SK-N-SH treated with all-trans-retinoic acid at 6 μM for 48 hours (cell line): ENCODE measurements at regions not wholly inside any gene's neighbourhood (a gene's known extent, or its start where the extent isn't known, plus 50 kb on each side); places are given as distances from the start of the nearest gene placed in this dataset.

Experiments used
- ATAC-seq: fragments of 200-7000 bp; cut with Tn5 transposase; 3 replicates; pipeline ENCODE4 v1.9.1; 2020; ENCODE audit warnings: mild to moderate bottlenecking, moderate library complexity
- ARNTL ChIP-seq: fragments of 450-650 bp; formaldehyde crosslinking; IDR thresholded peaks from 2 replicates; pipeline ENCODE4 v1.5.0; 2020; ENCODE audit warnings: low read depth, mild to moderate bottlenecking, moderate library complexity, borderline replicate concordance
- CREB5 ChIP-seq: fragments of 250-450 bp; sonication (Bioruptor Pico); IDR thresholded peaks from 2 replicates; pipeline ENCODE4 v1.5.1; 2020; ENCODE audit warnings: low read depth, mild to moderate bottlenecking, moderate library complexity
- CSDC2 ChIP-seq: fragments of 250-450 bp; sonication (Bioruptor Pico); IDR thresholded peaks from 2 replicates; pipeline ENCODE4 v1.5.0; 2020; ENCODE audit warnings: mild to moderate bottlenecking, moderate library complexity
- ESRRG ChIP-seq: fragments of 250-450 bp; sonication (Bioruptor Pico); IDR thresholded peaks from 2 replicates; pipeline ENCODE4 v1.6.1; 2021; ENCODE audit warnings: mild to moderate bottlenecking
- GLIS3 ChIP-seq: fragments of 250-450 bp; sonication (Bioruptor Pico); IDR thresholded peaks from 2 replicates; pipeline ENCODE4 v1.5.0; 2020; ENCODE audit warnings: mild to moderate bottlenecking, moderate library complexity
- ISL1 ChIP-seq: fragments of 250-450 bp; sonication (Bioruptor Pico); IDR thresholded peaks from 2 replicates; pipeline ENCODE4 v2.1.2; 2022; ENCODE audit warnings: mild to moderate bottlenecking, moderate library complexity
- OSR1 ChIP-seq: fragments of 250-450 bp; sonication (Bioruptor Pico); IDR thresholded peaks from 2 replicates; pipeline ENCODE4 v1.8.0; 2022; ENCODE audit warnings: moderate library complexity, mild to moderate bottlenecking, inconsistent platforms
- PATZ1 ChIP-seq: fragments of 250-450 bp; sonication (Bioruptor Pico); IDR thresholded peaks from 2 replicates; pipeline ENCODE4 v1.8.0; 2020; ENCODE audit warnings: mild to moderate bottlenecking, moderate library complexity, borderline replicate concordance
- RARB ChIP-seq: fragments of 250-450 bp; sonication (Bioruptor Pico); IDR thresholded peaks from 2 replicates; pipeline ENCODE4 v1.8.0; 2021; ENCODE audit warnings: mild to moderate bottlenecking, moderate library complexity
- SNAI2 ChIP-seq: fragments of 250-450 bp; sonication (Bioruptor Pico); IDR thresholded peaks from 2 replicates; pipeline ENCODE4 v1.5.0; 2020; ENCODE audit warnings: mild to moderate bottlenecking, moderate library complexity
- TCF4 ChIP-seq: fragments of 250-450 bp; sonication (Bioruptor Pico); IDR thresholded peaks from 2 replicates; pipeline ENCODE4 v1.8.0; 2021; ENCODE audit warnings: mild to moderate bottlenecking, moderate library complexity, borderline replicate concordance
- TOX ChIP-seq: fragments of 250-450 bp; sonication (Bioruptor Pico); IDR thresholded peaks from 2 replicates; pipeline ENCODE4 v1.8.0; 2021; ENCODE audit warnings: mild to moderate bottlenecking, moderate library complexity, borderline replicate concordance
- TSHZ2 ChIP-seq: fragments of 250-450 bp; sonication (Bioruptor Pico); IDR thresholded peaks from 2 replicates; pipeline ENCODE4 v1.5.0; 2020; ENCODE audit warnings: mild to moderate bottlenecking, moderate library complexity
- ZNF70 ChIP-seq: fragments of 450-650 bp; formaldehyde crosslinking; IDR thresholded peaks from 2 replicates; pipeline ENCODE4 v1.5.0; 2020; ENCODE audit warnings: mild to moderate bottlenecking, moderate library complexity
- ZNF8 ChIP-seq: fragments of 450-650 bp; formaldehyde crosslinking; IDR thresholded peaks from 2 replicates; pipeline ENCODE4 v1.5.0; 2020; ENCODE audit warnings: mild to moderate bottlenecking, moderate library complexity
- TF ChIP-seq, protein P1 (sequence below): fragments of 250-450 bp; sonication (Bioruptor Pico); IDR thresholded peaks from 2 replicates; pipeline ENCODE4 v1.5.1; 2021; ENCODE audit warnings: mild to moderate bottlenecking, moderate library complexity

DNA sequence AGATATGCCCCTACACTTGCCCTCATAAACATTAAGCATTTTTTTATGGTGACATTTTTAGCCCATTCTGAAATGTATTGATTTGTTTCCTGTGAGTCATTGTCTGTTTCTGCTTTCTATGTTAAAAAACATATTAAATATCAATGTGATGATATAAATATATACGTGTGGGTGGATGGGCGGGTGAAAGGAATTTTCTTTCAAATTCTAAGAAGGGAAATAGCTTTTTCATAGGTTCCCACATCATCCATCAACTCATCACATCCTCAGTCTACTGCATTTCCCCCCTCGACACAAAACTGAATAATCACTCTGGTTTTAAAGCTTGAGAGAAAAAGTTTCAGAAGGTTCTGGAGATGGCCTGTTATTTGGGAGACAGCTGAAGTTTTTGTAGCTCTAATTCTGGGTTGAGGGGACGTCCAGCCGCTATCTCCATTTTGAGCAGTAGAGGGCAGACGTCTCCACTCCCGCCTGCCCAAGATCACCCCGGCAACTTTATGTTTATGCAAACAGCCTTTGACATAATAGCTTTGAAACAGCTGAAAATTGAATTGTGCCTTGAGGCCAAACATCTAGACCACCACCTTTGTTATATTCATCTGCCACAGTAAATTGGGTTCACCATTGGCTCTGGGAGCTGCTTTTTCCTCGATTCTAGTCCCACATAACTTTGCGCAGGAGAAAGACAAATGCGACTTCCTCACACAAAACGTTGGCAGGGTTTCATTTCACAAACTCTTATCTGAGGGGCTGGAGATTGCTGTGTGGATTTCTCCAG lies 216.2 kb upstream of the CLINT1 start (continued):
- TF ChIP-seq CREB5 (CRISPR knock-in tag) (no peak), ZNF70 (CRISPR knock-in tag) (no peak), ZNF8 (no peak), TSHZ2 (peak; percentile 73; the same call in 1 of the 2 replicates), CSDC2 (CRISPR knock-in tag) (no peak)

DNA sequence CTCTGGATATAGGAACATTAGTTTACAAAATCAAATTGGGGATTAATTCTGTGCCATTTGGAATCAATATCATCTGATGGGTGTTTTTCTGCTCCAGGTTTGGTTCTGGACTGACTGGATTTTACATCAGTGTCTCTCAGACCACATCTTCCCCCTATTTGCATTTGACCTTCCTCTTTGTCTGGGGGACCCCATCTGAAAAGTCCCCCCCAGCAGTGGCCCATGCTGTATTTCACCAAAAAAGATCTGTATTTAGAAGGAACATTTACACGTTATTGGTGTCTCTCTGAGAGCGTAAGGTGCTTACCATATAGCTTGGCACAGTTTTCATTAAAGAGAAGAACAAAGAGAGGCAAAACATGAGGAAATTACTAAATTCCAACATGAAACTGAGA lies 215.6 kb upstream of the CLINT1 start:
- ATAC-seq: no peak
- TF ChIP-seq CSDC2 (CRISPR knock-in tag) (no peak), CREB5 (CRISPR knock-in tag) (no peak), GLIS3 (CRISPR knock-in tag) (no peak), SNAI2 (CRISPR knock-in tag) (no peak), PATZ1 (CRISPR knock-in tag) (no peak), OSR1 (CRISPR knock-in tag) (no peak), TSHZ2 (no peak), TOX (CRISPR knock-in tag) (no peak), TCF4 (CRISPR knock-in tag) (no peak)

- ATAC-seq: no peak
- TF ChIP-seq ARNTL (no peak), ISL1 (no peak), RARB (CRISPR knock-in tag) (no peak), TSHZ2 (no peak), CREB5 (CRISPR knock-in tag) (no peak), GLIS3 (CRISPR knock-in tag) (no peak), PATZ1 (CRISPR knock-in tag) (no peak), ZNF70 (CRISPR knock-in tag) (no peak), ESRRG (CRISPR knock-in tag) (no peak), ZNF8 (no peak), OSR1 (CRISPR knock-in tag) (no peak), SNAI2 (CRISPR knock-in tag) (no peak)
- TF ChIP-seq, protein P1, sequence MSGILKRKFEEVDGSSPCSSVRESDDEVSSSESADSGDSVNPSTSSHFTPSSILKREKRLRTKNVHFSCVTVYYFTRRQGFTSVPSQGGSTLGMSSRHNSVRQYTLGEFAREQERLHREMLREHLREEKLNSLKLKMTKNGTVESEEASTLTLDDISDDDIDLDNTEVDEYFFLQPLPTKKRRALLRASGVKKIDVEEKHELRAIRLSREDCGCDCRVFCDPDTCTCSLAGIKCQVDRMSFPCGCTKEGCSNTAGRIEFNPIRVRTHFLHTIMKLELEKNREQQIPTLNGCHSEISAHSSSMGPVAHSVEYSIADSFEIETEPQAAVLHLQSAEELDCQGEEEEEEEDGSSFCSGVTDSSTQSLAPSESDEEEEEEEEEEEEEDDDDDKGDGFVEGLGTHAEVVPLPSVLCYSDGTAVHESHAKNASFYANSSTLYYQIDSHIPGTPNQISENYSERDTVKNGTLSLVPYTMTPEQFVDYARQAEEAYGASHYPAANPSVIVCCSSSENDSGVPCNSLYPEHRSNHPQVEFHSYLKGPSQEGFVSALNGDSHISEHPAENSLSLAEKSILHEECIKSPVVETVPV: no peak
Measured at GRCh38 chr5:158070859-158071258, 211.9 kb upstream of the CLINT1 start.
